AG10803 (cell line): ENCODE measurements at regions not wholly inside any gene's neighbourhood (a gene's known extent, or its start where the extent isn't known, plus 50 kb on each side); places are given as distances from the start of the nearest gene placed in this dataset.

Experiments used
- DNase-seq: peaks from one replicate; pipeline ENCODE4 v3.0.0; 2010; ENCODE audit warnings: low read depth
- H3K4me3 ChIP-seq: 2 replicates; pipeline ENCODE4 v1.5.1; 2011; ENCODE audit warnings: mild to moderate bottlenecking, low read length, control low read depth
- CTCF ChIP-seq: conservative IDR thresholded peaks from 2 replicates; pipeline ENCODE4 v1.5.1; 2011; ENCODE audit warnings: mild to moderate bottlenecking, low read length, control low read depth, inconsistent platforms

GRCh38 chr11:42631220-42631843 lies 680.5 kb upstream of the API5 start:
- DNase-seq, result peak; percentile 4
- no peak overlapping the region for H3K4me3 ChIP-seq
- TF ChIP-seq CTCF, result no peak

- TF ChIP-seq CTCF, result no peak
- no peak for DNase-seq
- H3K4me3 ChIP-seq, result no peak overlapping the region
Measured at GRCh38 chr11:42646959-42647358, 664.8 kb upstream of the API5 start.

DNA sequence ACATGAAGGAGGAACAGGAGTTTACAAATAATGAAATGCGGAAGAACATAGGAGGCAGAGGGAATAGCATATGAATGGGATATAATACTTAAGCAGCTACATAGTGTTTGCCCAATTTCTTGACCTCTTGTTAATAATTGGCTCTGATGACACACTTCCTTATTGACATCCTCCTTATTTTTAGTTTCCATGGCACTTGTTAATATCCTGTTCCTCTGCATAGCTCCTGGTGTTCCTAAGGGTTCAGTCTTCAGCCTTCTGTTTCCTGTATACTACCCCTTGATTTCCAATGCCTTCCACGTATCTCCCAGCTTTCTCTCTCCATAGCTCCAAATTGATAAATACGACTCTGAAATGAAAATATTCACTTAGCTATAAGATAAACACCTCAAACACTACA lies 663.8 kb upstream of the API5 start:
- TF ChIP-seq CTCF, result no peak

DNA sequence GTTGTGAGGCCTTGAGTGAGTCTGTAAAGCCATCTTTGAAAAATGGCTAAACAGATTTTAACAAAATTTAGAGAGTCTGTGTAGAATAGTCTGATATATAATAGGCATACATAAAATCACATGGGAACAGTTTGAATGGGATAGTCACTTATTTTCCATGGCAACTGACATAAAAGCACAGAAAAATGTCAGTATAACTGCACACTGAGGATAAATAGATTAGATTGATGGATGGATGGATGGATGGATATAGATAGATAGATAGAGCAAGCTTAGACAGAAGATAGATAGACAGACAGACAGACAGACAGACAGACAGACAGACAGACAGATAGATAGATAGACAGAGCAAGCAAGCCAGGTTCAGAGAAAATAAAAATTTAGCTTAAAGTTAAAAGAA lies 660.2 kb upstream of the API5 start:
- no peak for DNase-seq
- H3K4me3 ChIP-seq, result no peak overlapping the region
- TF ChIP-seq CTCF, result no peak

More for the DNA sequence above, 663.8 kb upstream of the API5 start:
- no peak overlapping the region for H3K4me3 ChIP-seq
- DNase-seq, result no peak

DNA sequence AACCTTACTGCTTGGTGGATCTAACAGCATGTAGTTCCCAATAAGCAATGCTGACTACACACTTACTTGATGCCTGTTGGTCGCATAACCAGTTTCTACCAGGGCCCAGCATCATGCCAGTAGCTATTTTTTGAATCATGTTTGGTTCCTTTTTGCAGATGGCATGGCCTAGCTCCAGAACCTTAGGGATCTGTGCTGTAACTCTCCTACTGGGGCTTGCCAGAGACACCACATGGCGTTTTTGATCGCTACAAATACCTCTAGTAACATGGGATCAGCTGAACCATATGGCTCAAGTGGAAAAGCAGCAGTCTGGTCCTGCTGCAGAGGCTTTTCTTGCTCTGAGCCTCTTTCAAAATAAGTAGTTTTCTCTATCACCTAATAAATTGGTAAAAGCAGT lies 654.6 kb upstream of the API5 start:
- no peak for DNase-seq
- TF ChIP-seq CTCF, result no peak
- no peak overlapping the region for H3K4me3 ChIP-seq

- TF ChIP-seq CTCF, result no peak
- no peak overlapping the region for H3K4me3 ChIP-seq
- DNase-seq, result no peak
Measured at GRCh38 chr11:42661942-42662341, 649.9 kb upstream of the API5 start.

GRCh38 chr11:42669248-42669976 lies 642.4 kb upstream of the API5 start:
- no peak for DNase-seq
- no peak overlapping the region for H3K4me3 ChIP-seq
- no peak for TF ChIP-seq CTCF
